CD4-positive, CD25-positive, alpha-beta regulatory T cell (primary cell): ENCODE measurements at regions not wholly inside any gene's neighbourhood (a gene's known extent, or its start where the extent isn't known, plus 50 kb on each side); places are given as distances from the start of the nearest gene placed in this dataset.

Experiments used
- ATAC-seq, 2 donors: fragments of 150-1000 bp; cut with Tn5 transposase; one replicate each; pipeline ENCODE4 v1.10.0; 2021; ENCODE audit warnings: low read depth in 2 of 2, moderate number of reproducible peaks in 2 of 2, moderate library complexity in 1 of 2
- DNase-seq, 3 donors: peaks; one replicate each; pipeline versions ENCODE4 v3.0.0 to v3.0.0-alpha.2; 2012 to 2022; ENCODE audit warnings: mixed read lengths in 1 of 3
- H3K27ac ChIP-seq: one replicate; pipeline ENCODE4 v1.7.0; 2013; ENCODE audit warnings: mild to moderate bottlenecking, low read length; ENCODE audit not compliant: insufficient read depth, poor library complexity, severe bottlenecking
- H3K27me3 ChIP-seq: one replicate; pipeline ENCODE4 v1.7.0; 2013; ENCODE audit warnings: low read length; ENCODE audit not compliant: control insufficient read depth, insufficient read depth
- H3K36me3 ChIP-seq: one replicate; pipeline ENCODE4 v1.7.0; 2013; ENCODE audit warnings: mild to moderate bottlenecking, low read length, moderate library complexity; ENCODE audit not compliant: control insufficient read depth, insufficient read depth
- H3K4me1 ChIP-seq: 2 replicates; pipeline ENCODE4 v1.7.0; 2013; ENCODE audit warnings: mild to moderate bottlenecking, low read length; ENCODE audit not compliant: insufficient read depth, control insufficient read depth, poor library complexity, severe bottlenecking
- H3K4me3 ChIP-seq: one replicate; pipeline ENCODE4 v1.7.0; 2013; ENCODE audit warnings: low read depth, mild to moderate bottlenecking, low read length, moderate library complexity
- H3K9me3 ChIP-seq, 2 experiments: 1 replicate in 1 of 2; 2 replicates in 1 of 2; pipeline ENCODE4 v1.7.0; 2013; ENCODE audit warnings: low read length in 2 of 2, mild to moderate bottlenecking in 1 of 2, moderate library complexity in 1 of 2; ENCODE audit not compliant: control insufficient read depth in 2 of 2
- H3K27ac Mint-ChIP-seq, 3 donors: one replicate each; pipeline ENCODE4 v1.8.0; 2020 to 2022; ENCODE audit warnings: mild to moderate bottlenecking in 3 of 3, mixed read lengths in 3 of 3, moderate library complexity in 2 of 3
- H3K27me3 Mint-ChIP-seq: one replicate; pipeline ENCODE4 v1.8.0; 2022; ENCODE audit warnings: mild to moderate bottlenecking, mixed read lengths
- H3K36me3 Mint-ChIP-seq: one replicate; pipeline ENCODE4 v1.8.0; 2020; ENCODE audit warnings: mixed read lengths
- H3K4me1 Mint-ChIP-seq, 4 donors: one replicate each; pipeline ENCODE4 v1.8.0; 2020 to 2022; ENCODE audit warnings: mixed read lengths in 4 of 4, mild to moderate bottlenecking in 1 of 4
- H3K4me3 Mint-ChIP-seq, 4 donors: one replicate each; pipeline ENCODE4 v1.8.0; 2020 to 2022; ENCODE audit warnings: mild to moderate bottlenecking in 4 of 4, mixed read lengths in 4 of 4, moderate library complexity in 3 of 4
- H3K9me3 Mint-ChIP-seq, 7 donors: one replicate each; pipeline ENCODE4 v1.8.0; 2020 to 2022; ENCODE audit warnings: mixed read lengths in 7 of 7, mild to moderate bottlenecking in 3 of 7, moderate library complexity in 2 of 7

- DNase-seq (no peak), ATAC-seq (no peak)
- Histone ChIP-seq H3K36me3 (no peaks in the 10 kb centered on the region), H3K4me3 (no peak overlapping the region), H3K4me1 (no peaks in the 10 kb centered on the region), H3K9me3 (no peaks in the 10 kb centered on the region), H3K27ac (no peak overlapping the region), H3K27me3 (no peaks in the 10 kb centered on the region)
- Mint-ChIP-seq H3K9me3 (peaks cover 0 to 4% (median 0%) of the 10 kb centered on the region in 7 donors), H3K27me3 (no peaks in the 10 kb centered on the region), H3K4me1 (no peaks in the 10 kb centered on the region), H3K27ac (no peak overlapping the region), H3K4me3 (no peak overlapping the region), H3K36me3 (no peaks in the 10 kb centered on the region)
Observed at GRCh38 chr4:148730082-148730640, 287.9 kb upstream of the NR3C2 start.

DNA sequence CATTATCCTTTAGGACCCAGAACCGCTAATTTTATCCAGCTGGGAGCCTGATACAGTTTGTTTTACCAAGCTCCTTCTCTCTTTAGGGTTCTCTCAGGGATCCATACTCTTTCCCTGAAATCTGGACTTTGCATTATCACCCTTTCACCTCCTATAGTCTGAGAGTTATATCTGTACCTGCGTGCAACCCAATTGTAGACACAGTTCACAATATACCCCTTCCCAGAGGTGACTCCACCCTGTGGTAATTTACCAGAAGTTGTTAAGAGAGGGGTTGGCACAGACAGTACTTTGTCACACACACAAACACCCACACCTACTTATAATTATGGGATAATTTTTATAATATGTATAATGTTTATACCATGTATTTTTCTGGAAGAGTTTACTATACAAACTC, 275.8 kb upstream of the NR3C2 start:
- peaks cover 0 to 7% (median 3%) of the 10 kb centered on the region in 7 donors for H3K9me3 Mint-ChIP-seq
- no peak overlapping the region for H3K27ac Mint-ChIP-seq
- no peaks in the 10 kb centered on the region for H3K4me1 Mint-ChIP-seq
- Histone ChIP-seq H3K27ac (no peak overlapping the region), H3K9me3 (no peaks in the 10 kb centered on the region), H3K4me3 (no peak overlapping the region), H3K4me1 (no peaks in the 10 kb centered on the region), H3K36me3 (no peaks in the 10 kb centered on the region), H3K27me3 (no peaks in the 10 kb centered on the region)
- no peaks in the 10 kb centered on the region for H3K27me3 Mint-ChIP-seq
- no peak for DNase-seq
- H3K36me3 Mint-ChIP-seq: no peaks in the 10 kb centered on the region
- ATAC-seq: no peak
- H3K4me3 Mint-ChIP-seq: no peak overlapping the region

- Histone ChIP-seq H3K4me3 (no peak overlapping the region), H3K27ac (no peak overlapping the region), H3K27me3 (no peaks in the 10 kb centered on the region), H3K9me3 (no peaks in the 10 kb centered on the region), H3K4me1 (no peaks in the 10 kb centered on the region), H3K36me3 (no peaks in the 10 kb centered on the region)
- Mint-ChIP-seq H3K27ac (no peak overlapping the region), H3K4me1 (no peaks in the 10 kb centered on the region), H3K9me3 (peaks cover 0 to 4% (median 0%) of the 10 kb centered on the region in 7 donors), H3K4me3 (no peak overlapping the region), H3K27me3 (no peaks in the 10 kb centered on the region), H3K36me3 (no peaks in the 10 kb centered on the region)
- no peak for DNase-seq
- ATAC-seq: no peak
Observed at GRCh38 chr4:148716431-148717052, 274.3 kb upstream of the NR3C2 start.

GRCh38 chr4:148704291-148704690, 262.1 kb upstream of the NR3C2 start:
- no peaks in the 10 kb centered on the region for H3K27me3 ChIP-seq
- no peaks in the 10 kb centered on the region for H3K36me3 Mint-ChIP-seq
- H3K4me3 ChIP-seq: no peak overlapping the region
- H3K27me3 Mint-ChIP-seq: no peaks in the 10 kb centered on the region
- H3K27ac ChIP-seq: no peak overlapping the region
- H3K4me3 Mint-ChIP-seq: no peak overlapping the region
- no peaks in the 10 kb centered on the region for H3K9me3 ChIP-seq
- H3K36me3 ChIP-seq: no peaks in the 10 kb centered on the region
- ATAC-seq (no peak), DNase-seq (no peak)
- H3K9me3 Mint-ChIP-seq: peaks cover 0 to 4% (median 0%) of the 10 kb centered on the region in 7 donors
- H3K4me1 ChIP-seq: no peaks in the 10 kb centered on the region
- no peak overlapping the region for H3K27ac Mint-ChIP-seq
- no peaks in the 10 kb centered on the region for H3K4me1 Mint-ChIP-seq

DNA sequence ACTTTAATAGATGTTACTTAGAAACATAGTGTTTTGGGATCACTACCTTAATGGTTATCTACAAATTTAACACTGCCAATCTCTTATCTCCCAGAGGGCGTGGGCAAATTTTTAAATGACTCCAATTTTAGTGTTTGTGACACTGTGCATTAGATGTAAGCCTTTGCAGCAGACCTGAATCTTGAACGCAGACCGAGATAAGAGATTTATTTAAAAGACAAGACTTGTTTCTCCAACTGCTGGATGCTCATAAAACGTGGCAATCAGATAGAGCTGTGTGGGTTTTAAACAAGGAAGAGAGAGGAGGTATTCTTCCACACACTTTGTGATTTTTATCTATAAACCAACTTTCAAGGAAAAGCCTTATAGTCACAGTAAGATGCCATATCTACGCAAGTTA, 252.5 kb upstream of the NR3C2 start:
- DNase-seq (no peak), ATAC-seq (no peak)
- H3K4me1 Mint-ChIP-seq: no peaks in the 10 kb centered on the region
- no peaks in the 10 kb centered on the region for H3K9me3 ChIP-seq
- H3K27ac Mint-ChIP-seq: no peak overlapping the region
- H3K27me3 ChIP-seq: no peaks in the 10 kb centered on the region
- H3K36me3 Mint-ChIP-seq: no peaks in the 10 kb centered on the region
- H3K27ac ChIP-seq: no peak overlapping the region
- H3K27me3 Mint-ChIP-seq: no peaks in the 10 kb centered on the region
- no peaks in the 10 kb centered on the region for H3K36me3 ChIP-seq
- peaks cover 0 to 3% (median 0%) of the 10 kb centered on the region in 7 donors for H3K9me3 Mint-ChIP-seq
- no peak overlapping the region for H3K4me3 ChIP-seq
- H3K4me3 Mint-ChIP-seq: no peak overlapping the region
- no peaks in the 10 kb centered on the region for H3K4me1 ChIP-seq

DNA sequence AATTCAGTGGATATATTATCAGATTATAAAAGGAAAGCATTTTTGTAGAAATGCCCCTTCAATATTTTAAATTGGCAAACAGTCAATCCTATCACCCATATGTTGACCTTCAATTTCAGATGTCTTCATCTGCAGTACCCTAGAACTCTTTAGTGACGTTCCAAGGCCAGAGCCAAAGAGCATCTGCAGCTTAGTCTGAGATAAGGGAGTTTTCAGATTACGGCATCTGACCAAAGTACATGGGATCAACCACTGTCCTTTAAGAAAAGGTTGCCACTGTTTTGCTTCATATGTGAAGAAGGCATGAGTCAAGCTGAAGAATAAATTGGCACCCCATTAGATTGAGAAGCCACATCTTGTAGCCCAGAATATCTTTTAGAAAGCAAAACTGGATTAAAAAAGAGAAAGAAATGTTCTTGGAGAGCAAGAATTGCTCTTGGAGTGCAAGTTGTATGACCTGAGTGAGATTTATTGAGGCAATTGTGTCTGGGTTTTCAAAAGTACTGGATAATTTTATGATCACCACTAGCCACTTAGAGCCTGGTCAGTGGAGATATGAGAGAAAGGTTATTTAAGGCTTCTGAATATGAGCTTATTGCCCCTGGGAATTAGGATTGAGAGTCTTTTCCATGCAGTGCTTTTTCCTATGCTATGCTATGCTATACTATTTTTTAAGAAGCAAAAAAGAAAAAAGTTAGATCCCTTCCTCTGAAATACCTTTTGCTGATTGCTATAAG, 251.9 kb upstream of the NR3C2 start:
- DNase-seq (no peak), ATAC-seq (no peak)
- Histone ChIP-seq H3K9me3 (no peaks in the 10 kb centered on the region), H3K27ac (no peak overlapping the region), H3K27me3 (no peaks in the 10 kb centered on the region), H3K36me3 (no peaks in the 10 kb centered on the region), H3K4me1 (no peaks in the 10 kb centered on the region), H3K4me3 (no peak overlapping the region)
- Mint-ChIP-seq H3K27me3 (no peaks in the 10 kb centered on the region), H3K36me3 (no peaks in the 10 kb centered on the region), H3K9me3 (peaks cover 0 to 3% (median 0%) of the 10 kb centered on the region in 7 donors), H3K4me1 (no peaks in the 10 kb centered on the region), H3K4me3 (no peak overlapping the region), H3K27ac (no peak overlapping the region)

- Histone ChIP-seq H3K4me3 (no peak overlapping the region), H3K36me3 (no peaks in the 10 kb centered on the region), H3K27ac (no peak overlapping the region), H3K9me3 (no peaks in the 10 kb centered on the region), H3K4me1 (no peaks in the 10 kb centered on the region), H3K27me3 (no peaks in the 10 kb centered on the region)
- H3K4me3 Mint-ChIP-seq: no peak overlapping the region
- no peaks in the 10 kb centered on the region for H3K36me3 Mint-ChIP-seq
- DNase-seq (no peak), ATAC-seq (no peak)
- peaks cover 0 to 3% (median 0%) of the 10 kb centered on the region in 7 donors for H3K9me3 Mint-ChIP-seq
- no peaks in the 10 kb centered on the region for H3K4me1 Mint-ChIP-seq
- H3K27ac Mint-ChIP-seq: no peak overlapping the region
- H3K27me3 Mint-ChIP-seq: no peaks in the 10 kb centered on the region
Observed at GRCh38 chr4:148692242-148692641, 250.0 kb upstream of the NR3C2 start.

DNA sequence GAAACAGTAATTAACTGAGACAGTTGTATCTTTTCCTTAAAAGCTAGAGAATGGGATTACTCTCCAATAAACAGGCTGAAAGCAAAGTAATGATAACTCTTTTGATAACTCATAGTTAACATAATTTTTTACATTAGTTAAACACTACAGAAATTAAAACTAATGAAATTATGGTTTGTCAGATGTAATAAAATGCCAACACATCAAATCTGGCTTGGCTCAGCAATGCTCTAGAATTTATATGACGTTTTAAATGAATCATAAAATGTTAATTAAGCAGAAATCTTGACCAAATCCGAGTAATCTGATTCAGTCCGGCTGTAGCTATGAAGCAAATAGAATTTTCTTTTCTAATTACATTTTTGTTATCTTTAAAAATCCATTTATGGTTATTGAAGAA, 244.2 kb upstream of the NR3C2 start:
- DNase-seq (no peak), ATAC-seq (no peak)
- H3K9me3 Mint-ChIP-seq: peaks cover 0 to 5% (median 0%) of the 10 kb centered on the region in 7 donors
- H3K27ac ChIP-seq: no peak overlapping the region
- no peaks in the 10 kb centered on the region for H3K4me1 Mint-ChIP-seq
- H3K27ac Mint-ChIP-seq: no peak overlapping the region
- H3K36me3 Mint-ChIP-seq: no peaks in the 10 kb centered on the region
- H3K4me3 Mint-ChIP-seq: no peak overlapping the region
- H3K36me3 ChIP-seq: no peaks in the 10 kb centered on the region
- H3K4me1 ChIP-seq: no peaks in the 10 kb centered on the region
- H3K9me3 ChIP-seq: no peaks in the 10 kb centered on the region
- H3K27me3 ChIP-seq: no peaks in the 10 kb centered on the region
- peaks cover 4% of the 10 kb centered on the region for H3K27me3 Mint-ChIP-seq
- no peak overlapping the region for H3K4me3 ChIP-seq
